CD4-positive, alpha-beta T cell treated with Interleukin-4 for 4 hours (primary cell): ENCODE measurements at regions not wholly inside any gene's neighbourhood (a gene's known extent, or its start where the extent isn't known, plus 50 kb on each side); places are given as distances from the start of the nearest gene placed in this dataset.
A peak's percentile ranks its signal among the peaks of the same experiment; 100 is the strongest.
"Not testable (repeated sequence)": the region's sequence is repeated elsewhere in the genome, so short reads cannot be mapped to it uniquely, and the experiment has no call there.

Experiments
- DNase-seq: peaks from one replicate; pipeline ENCODE4 v3.0.0-alpha.2; 2020

DNA sequence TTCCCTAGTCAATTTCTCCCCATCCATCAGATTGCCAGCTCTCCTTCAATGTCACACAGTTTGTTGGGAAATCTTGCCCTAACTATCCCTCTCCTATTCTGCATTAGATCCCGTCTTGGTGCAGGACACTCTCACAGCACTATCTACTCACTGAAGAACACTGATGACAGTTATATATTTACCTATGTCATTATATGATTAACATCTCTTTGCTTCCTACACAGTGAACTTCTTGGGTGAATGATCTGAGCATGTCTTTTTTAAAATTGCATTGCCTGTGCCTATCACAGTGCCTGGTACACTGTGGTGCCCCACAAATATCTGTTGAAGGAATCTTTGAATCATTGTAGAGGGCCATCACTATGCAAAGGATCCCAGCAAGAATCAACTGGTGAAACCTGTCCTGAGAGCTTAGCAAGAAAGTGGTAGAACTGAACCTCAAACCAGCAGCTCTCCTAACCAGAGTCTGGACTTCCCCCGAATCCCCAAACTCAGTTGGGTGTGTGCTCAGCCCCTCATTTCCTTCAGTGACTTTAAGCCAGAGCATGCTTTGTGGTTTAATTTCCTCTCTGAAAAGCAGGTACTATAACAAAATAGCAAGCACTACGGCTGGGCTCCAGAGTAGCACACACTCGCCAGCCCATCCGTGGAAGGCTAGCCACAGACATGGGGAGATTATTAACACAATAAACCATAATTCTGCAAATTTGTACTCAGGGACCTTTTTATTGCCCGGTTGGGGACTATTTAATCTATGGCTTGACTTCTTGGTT, 680.7 kb upstream of the SALL1 start:
- no peak for DNase-seq

DNA sequence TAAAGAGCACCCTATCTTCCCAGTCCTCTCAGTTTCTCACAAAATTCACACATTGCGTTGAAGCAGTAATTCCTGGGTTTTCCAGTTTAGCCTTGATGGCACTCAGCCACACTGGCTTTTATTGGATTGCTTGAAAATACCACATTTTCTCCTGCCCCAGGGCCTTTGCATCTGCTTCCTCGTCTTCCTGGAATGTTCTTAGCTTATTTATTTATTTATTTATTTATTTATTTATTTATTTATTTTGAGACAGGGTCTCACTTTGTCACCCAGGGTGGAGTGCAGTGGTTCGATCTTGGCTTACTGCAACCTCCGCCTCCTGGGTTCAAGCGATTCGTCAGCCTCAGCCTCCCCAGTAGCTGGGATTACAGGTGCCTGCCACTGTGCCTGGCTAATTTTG, 680.0 kb upstream of the SALL1 start:
- not testable (repeated sequence) for DNase-seq

- no peak for DNase-seq
Measured at GRCh38 chr16:51825779-51826178, 674.7 kb upstream of the SALL1 start.

DNA sequence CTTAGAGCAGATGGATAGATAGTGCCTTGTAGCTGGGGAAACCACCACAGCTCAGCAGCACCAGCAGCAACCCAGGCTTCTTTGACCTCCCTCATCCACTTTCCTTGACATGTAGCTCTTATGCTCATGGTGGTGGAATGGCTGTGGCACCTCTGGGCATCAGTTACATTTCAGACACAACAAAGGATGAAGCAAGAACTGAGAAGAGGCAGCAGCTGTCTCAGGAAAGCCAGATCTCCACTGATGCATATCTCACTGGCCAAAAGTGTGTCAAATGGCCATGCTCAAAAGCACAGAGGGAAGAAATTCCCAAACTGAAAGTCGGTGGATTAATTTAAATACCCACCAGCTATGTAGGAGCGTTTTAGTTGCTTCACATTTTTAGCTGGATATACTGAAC, 671.4 kb upstream of the SALL1 start:
- DNase-seq = no peak

DNA sequence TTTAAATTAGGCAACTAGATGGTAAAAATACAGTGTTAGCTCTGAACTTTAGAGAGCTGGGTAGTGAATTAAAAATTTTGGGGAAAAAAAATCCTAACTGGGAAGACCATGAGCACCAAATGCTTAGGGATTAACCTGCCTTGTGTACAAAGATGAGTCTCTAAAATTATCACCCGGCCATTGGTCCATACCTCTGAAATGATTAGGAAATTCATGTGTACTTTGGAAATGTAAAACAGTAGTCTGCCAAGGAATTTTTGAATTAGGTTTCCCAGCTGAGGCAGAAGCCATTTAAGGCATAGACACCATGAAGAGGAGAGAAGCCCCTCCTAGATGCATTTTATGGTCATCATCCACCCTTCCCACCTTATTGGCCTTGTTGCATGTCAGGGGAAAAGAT, 670.5 kb upstream of the SALL1 start:
- no peak for DNase-seq

DNA sequence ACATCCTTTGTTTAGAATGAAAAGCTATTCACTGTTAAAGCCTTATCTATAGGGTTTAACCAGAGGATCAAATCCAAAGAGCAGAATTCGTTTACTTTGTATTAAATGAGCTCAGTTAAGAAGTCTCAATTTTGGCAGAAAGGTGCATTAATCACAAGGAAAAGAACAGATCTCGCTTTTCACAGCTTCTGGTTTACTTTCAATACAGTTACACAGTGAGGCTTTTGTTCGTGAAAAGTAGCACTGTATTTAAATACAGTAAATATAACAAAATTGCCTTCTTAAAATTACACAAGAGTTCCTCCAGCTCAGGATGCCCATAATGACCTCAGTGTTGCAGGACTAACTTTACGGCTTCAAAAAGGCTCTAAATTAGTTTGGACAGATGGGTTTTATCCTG, 669.1 kb upstream of the SALL1 start:
- DNase-seq = no peak

DNA sequence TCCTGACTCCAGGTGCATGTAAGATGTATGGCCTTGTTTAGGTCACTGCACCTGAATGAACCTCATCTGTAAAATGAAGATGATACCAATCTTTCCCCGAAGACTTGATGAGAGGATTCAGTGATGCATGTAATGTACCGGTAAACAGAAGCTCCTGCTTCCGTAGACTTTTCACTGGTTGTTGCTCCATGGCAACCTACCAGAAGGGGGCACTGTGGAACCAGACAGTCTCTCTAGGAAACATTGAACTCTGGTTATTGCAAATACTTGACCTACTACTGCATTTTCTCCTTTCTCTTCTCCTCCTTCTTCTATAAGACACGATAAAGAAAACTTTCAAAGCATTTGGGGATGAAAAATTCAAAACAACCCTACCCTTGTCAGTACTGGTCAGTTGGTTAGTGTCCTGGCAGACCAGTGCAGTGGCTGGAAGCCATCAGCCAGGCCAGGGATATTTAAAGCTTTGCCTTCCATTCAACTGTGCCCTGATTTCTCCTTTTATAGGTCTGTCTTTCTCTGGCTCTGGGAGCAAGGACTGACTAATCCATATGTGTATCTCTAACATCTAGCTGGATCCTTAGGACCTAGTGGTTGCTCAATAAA, 667.4 kb upstream of the SALL1 start:
- DNase-seq = no peak

DNA sequence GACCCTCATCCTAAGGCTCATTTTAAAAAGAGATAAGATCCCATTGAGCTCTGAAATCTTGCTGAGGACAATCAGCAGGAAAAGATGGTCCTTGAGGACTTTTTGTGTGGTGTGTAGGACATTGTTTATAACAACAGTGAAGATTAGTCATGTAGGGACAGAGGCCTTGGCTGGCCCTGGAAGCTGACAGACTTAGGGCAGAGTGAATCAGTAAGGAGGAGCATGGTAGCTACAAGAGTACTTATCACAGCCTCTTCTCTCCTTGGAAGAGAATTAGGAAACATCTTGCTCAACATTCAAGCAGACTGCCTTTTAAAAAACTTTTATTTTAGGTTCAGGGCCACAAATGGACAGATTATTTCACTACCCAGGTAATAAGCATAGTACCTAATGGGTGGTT, 665.9 kb upstream of the SALL1 start:
- DNase-seq = no peak

GRCh38 chr16:51815523-51815922, 664.5 kb upstream of the SALL1 start:
- no peak for DNase-seq

DNA sequence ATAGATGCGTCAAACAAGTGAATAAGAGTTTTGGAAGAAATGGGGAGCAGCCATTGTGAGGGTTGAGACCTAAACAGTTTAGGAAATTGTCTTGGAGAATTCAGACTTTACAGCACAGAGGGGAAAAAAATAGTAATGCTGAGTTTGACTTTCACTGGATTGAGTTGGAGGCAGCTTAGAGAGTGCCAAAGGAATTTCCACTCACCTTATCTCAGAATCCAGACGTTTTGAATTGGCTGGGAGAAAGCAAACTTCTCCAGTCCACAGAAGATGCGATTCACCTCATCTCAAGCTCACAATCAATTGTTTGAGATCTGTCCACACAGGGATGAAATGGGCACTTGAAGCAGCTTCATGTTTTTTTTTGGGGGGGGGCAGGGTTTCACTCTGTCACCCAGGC, 663.5 kb upstream of the SALL1 start:
- DNase-seq = no peak

GRCh38 chr16:51813609-51814008, 662.5 kb upstream of the SALL1 start:
- no peak for DNase-seq

- DNase-seq = no peak
Measured at GRCh38 chr16:51812945-51813344, 661.9 kb upstream of the SALL1 start.

- DNase-seq = no peak
Measured at GRCh38 chr16:51807551-51807950, 656.5 kb upstream of the SALL1 start.

DNA sequence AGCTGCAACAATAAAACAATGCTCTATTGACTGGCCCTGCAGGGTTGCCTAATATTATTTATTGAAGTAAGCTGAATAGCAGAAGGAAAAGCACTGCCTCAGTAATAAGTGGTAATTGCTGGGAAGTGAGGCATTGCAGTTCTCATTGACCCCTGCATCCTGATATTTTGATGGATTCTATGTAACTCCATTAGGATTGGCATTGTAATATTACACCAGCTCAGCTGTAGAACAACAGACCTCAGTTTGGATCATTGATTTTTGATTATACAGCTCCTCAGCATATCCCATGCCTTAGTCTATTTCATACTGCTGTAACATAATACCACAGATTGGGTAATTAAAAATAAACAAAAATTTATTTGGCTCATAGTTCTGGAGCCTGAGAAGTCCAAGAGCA, 650.6 kb upstream of the SALL1 start:
- no peak for DNase-seq

GRCh38 chr16:51797669-51798259, 646.7 kb upstream of the SALL1 start:
- DNase-seq = no peak

- no peak for DNase-seq
Measured at GRCh38 chr16:51779240-51779639, 628.2 kb upstream of the SALL1 start.

DNA sequence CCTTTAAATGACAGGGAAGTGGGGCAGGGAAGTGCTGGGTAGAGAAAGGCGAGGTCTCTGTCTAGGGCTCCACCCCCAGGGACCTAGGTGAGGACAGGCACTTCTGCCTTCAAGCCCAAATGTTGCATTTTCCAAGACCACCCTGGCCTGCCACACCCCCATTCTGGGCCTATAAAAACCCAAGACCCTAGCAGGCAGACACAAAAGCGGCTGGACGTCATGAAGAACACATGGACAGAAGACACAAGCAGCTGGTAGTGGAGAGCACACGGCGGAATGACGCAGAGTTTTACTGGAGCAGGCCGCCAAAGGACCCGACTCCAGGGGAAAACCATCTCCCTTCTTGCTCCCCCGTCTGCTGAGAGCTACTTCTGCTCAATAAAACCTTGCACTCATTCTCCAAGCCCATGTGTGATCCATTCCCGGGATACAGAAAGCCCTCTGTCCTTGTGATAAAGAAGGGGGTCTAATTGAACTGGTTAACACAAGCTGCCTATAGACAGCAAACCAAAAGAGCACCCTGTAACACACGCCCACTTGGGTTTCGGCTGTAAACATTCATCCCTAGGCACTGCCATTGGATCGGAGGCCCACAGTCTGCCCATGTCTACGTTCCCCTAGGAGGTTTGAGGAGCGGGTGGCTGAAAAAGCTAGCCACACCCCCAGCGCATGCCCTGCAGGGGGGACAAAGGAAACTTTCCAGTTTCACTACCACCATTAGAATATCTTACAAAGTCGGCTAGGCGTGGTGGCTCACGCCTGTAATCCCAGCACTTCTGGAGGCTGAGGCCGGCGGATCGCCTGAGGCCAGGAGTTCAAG, 622.2 kb upstream of the SALL1 start:
- no peak for DNase-seq

DNA sequence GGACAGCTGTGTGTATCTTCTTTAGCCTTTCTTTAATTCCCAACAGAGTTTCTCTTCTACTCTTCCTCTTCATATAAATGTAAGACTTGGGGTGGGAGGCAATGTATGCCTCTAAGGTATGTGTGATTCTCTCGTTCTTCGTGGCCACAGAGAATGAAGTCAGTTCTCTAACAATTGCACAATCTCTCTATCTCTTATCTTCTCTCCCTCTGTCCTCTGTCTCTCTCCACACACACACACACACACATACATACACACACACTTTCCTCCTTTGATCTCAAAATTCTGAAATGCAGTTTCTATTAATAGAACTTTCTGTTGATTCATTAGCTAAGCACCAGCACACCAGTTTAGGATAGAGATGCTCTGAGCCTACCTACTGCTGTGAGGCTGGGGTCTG, 615.7 kb upstream of the SALL1 start:
- DNase-seq = no peak

DNA sequence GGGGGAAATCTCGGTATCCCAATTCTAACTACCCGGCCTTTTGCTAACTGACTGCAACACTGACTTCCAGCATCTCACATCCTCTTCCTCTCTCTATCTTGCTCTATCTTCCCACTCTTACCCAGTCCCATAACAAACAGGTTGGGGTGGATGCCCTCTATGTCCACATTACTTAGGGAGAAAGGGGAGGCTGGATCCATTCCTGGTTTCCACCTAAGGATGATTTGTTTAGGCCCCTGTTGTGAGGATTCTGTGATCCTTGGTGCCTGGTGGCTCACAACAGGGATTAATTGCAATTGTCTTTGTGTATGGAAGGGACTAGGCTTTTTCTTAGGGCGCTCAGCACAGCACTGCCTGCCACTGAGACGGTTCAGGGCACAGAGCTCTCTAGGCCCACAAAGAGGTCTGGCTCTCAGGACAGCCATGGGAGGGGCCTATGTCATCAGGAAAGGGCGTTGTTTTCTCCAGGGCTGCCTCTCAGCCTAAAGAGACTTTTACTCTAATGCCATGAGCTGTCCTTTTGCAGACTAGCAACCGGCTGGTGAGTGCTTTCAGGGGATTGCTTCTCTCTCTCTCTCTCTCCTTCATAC, 612.1 kb upstream of the SALL1 start:
- no peak for DNase-seq

DNA sequence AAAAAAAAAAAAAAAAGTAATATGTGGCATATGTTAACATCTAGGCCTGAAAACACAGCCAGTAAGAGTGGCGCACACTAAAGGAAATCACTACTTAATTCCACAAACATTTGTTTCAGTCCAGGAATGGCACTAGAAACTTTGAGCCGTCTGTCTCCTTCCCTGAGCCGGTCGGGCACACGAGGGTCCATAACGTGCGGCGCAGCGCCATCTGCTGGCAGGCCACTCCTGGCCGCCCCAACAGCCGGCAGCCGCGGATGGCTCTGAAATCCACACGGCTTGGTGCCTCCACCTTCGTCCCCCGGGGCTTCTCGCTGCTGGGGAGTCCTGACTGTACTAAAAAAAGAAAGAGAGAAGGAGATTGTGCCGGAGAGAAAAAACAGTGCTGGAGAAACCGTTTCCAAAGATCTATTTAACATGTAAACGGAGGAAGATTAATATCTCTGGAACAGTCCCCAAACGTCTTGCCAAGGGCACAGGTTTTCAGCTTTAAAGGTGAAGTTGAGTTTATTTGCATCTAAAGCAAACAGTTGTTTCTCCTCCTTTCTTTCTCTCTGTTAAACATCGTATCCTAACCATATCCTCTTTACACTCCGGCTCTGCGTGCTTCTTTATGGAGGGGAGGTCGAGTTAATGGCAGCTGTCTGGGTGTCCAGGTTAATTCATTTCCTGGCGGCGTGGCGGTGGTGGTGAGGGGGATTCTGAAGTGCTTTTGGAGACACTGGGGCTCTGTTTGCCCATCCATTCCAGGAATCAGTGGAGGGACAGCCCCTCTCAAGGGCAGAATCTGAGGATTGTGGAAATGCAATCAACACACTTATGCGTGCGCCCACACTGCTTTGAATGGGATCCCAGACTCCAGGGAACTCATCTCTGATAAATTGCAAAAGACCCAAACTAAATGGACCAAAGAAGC, 611.3 kb upstream of the SALL1 start:
- DNase-seq = peak; percentile 10

- no peak for DNase-seq
Measured at GRCh38 chr16:51761001-51761400, 609.9 kb upstream of the SALL1 start.

GRCh38 chr16:51759999-51760398, 608.9 kb upstream of the SALL1 start:
- no peak for DNase-seq
